GM10266 (cell line): ENCODE measurements at regions not wholly inside any gene's neighbourhood (a gene's known extent, or its start where the extent isn't known, plus 50 kb on each side); places are given as distances from the start of the nearest gene placed in this dataset.

Experiments used
- DNase-seq: peaks from one replicate; pipeline ENCODE4 v3.0.0; 2012; ENCODE audit errors: extremely low spot score
- TF ChIP-seq, protein P1 (sequence below): IDR thresholded peaks from 2 replicates; pipeline ENCODE4 v1.5.1; 2012; ENCODE audit warnings: mild to moderate bottlenecking, low read depth; ENCODE audit not compliant: control insufficient read depth, insufficient read depth; ENCODE audit errors: missing control alignments

DNA sequence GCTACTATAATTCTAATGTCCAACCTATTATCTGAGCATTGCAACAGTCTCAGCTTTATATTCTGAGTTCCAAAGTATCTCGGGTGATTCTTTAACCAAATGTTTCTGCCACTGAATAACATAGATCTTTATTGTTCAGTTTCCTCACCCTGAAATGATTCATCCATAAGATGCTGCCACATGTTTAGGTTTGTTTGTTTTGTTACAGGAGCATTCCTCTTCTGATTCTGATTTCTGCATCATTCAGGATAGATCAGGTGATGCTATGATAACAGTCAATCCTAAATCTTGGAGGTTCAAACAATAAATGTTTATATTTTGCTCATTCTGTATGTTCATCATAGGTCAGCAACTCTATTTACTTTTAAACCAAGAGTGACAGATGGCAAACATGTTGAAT, 927.6 kb downstream of the PCDH7 start:
- no peak for DNase-seq
- TF ChIP-seq, protein P1, sequence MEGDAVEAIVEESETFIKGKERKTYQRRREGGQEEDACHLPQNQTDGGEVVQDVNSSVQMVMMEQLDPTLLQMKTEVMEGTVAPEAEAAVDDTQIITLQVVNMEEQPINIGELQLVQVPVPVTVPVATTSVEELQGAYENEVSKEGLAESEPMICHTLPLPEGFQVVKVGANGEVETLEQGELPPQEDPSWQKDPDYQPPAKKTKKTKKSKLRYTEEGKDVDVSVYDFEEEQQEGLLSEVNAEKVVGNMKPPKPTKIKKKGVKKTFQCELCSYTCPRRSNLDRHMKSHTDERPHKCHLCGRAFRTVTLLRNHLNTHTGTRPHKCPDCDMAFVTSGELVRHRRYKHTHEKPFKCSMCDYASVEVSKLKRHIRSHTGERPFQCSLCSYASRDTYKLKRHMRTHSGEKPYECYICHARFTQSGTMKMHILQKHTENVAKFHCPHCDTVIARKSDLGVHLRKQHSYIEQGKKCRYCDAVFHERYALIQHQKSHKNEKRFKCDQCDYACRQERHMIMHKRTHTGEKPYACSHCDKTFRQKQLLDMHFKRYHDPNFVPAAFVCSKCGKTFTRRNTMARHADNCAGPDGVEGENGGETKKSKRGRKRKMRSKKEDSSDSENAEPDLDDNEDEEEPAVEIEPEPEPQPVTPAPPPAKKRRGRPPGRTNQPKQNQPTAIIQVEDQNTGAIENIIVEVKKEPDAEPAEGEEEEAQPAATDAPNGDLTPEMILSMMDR: no peak

DNA sequence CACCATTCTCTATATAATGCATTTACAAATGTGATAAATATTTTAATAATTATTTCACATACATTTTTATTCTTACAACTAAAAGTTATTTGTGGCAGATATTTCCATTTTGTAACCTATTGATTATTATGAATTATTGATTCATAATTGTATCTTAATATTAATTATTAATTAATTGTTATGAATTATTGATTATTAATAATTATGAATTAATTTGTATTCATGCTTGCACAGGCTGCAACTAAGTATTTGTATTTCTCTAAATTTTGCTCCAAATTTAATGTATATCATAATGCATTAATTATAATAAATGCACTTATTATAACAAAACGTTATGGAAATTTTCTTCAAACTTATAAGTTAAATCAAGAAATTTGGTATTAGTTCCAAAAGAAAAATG, 929.7 kb downstream of the PCDH7 start:
- TF ChIP-seq, protein P1: no peak
- no peak for DNase-seq

DNA sequence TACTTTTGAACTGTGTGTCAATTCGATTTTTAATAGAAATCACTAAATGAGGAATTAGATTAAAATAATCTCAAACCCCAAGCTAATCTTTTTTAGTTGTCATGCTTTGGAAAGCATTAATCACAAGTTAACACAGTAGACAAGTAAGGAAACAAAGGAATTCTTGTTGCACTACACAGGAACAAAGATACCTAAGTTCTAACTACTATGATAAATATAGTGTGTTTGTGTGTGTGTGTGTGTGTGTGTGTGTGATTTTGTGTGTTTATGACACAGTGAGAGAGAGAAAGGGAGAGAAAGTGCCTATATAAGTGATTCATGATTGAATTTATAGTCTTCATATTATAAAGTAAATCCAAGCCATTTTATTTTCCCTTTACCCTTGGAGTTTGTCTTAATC, 931.4 kb downstream of the PCDH7 start:
- TF ChIP-seq, protein P1: no peak
- DNase-seq: no peak

DNA sequence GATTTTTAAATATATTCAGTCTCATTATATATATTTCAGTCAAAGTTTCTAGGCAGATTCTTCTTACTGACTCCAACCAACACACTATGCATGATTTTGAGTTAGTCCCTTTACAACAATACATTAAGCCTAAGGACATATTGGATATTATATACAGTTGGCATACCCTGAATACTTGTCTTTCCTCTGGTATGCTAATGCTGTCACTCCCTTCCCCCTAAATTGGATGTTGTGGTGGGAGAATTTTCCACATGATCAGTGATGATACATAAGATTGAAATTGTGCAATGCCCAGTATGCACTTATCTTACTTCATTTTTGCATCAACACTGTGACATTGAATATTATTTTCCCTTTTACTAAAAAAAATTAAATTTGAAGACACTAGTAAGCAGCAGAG, 935.2 kb downstream of the PCDH7 start:
- no peak for DNase-seq
- TF ChIP-seq, protein P1: no peak

DNA sequence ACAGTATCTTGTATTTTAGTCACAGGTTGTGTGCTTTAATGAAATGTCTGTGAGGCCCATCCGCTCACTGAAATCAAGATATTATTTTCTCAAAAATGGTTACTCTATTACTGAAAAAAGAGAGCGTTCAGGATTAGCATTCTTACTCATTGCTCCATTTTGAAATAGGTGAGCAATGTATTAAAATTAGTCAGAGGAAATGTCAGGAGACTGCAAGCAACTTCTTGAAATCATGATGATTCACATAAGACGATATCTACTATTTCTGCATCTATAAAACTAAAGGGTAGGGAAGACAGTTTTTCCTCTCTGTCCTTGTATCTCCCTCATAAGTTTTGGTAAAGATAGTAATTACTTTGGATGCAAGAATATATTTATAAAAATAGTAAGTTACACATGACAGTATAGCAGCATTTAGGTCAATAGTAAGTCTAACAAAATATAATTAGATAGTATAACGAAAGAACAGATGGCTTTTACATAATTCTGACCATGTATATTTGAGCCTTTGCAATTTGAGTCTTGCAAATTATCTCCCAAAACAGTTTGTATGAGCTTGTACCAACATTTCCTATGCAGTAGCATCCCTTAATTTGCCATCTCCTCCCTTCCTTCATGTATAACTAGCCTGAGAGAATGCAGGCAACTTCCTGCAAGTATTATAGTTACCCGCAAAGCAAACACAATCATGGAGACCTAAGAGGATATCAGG, 937.8 kb downstream of the PCDH7 start:
- DNase-seq: no peak

DNA sequence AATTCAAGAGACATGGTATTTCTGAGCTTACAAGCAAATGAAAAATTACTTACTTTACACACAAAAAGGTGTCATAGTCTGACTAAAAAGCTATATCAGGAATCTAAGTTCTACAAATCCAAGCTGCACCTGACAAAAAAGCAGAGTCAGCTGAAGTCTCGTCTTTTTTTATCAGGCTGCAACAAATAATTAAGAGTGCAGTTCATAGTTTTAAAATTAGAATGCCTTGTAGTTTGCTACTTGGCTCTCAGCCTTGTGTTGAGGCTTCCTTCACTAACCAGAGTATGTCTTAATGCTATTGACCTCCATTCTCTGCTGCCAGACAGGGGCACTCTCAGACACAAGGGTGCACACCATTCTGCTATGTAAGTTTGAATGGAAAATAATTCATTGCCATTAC, 940.7 kb downstream of the PCDH7 start:
- TF ChIP-seq, protein P1: no peak
- DNase-seq: no peak

More for the DNA sequence above, 937.8 kb downstream of the PCDH7 start:
- TF ChIP-seq, protein P1: no peak

DNA sequence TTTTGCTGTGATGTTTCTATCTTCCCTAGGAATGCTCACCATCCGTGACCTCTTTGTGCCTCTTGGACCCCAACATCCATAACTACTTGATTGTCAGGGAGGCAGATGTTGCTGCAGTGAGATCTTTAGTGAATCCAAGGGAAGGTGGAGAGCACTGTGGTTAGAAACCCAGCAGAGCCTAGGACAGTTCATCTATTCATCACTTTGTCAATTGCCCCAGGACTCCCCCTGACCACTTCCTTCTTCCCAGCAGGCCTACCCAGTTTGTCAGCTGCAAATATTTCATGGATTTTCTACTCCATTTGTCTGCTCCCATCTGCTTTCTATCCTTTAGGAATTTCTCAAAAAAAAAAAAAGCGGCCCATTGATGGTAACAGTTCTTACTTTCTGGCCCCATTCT, 942.8 kb downstream of the PCDH7 start:
- no peak for DNase-seq

More for the DNA sequence above, 942.8 kb downstream of the PCDH7 start:
- TF ChIP-seq, protein P1: no peak
